HG03280 (cell line): ENCODE measurements at regions not wholly inside any gene's neighbourhood (a gene's known extent, or its start where the extent isn't known, plus 50 kb on each side); places are given as distances from the start of the nearest gene placed in this dataset.

Experiments
- ATAC-seq: cut with Tn5 transposase; IDR thresholded peaks from one replicate; pipeline ENCODE4 v1.9.1; 2021; ENCODE audit warnings: mild to moderate bottlenecking, moderate library complexity; ENCODE audit not compliant: unreplicated experiment

DNA sequence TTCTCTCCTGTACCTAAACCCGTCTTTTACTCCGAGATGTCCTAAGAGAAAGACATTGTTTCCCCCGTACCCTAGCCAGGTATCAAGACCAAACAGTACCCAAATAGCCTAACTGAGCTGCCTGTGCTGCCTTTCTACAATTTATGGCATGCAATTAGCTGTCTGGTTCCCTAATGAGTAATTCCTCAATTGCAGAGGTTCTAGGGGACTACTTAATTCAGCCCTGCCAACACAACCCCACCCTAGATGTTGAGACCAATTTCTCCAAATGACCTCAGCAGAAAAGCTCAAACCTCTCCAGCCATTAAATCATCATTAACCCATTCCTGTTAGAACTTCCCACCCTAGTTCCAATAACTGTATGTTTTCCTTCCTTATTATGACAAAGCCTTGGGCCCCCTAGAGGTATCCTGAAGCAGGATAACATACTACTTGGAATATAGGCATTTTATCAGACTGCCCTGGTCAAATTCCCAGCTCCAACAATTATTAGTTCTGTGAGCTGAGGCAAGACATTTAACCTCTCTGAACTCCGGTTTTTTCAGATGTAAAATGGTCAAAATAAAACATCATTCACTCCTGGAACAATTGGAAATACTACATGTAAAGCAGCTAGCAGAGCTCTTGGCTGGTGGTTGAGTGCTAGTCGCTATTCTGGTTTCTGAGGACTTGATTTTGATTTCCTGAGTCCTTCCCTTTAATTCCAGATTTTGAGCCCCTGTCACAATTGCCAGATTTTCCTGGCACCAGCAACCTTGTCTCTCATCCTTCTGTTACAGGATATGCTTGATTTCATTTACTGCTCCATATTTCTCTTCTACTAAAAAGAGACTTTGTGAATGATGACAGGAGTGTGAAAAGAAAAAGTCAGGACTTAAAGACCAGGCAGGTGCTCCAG lies 244.6 kb upstream of the TENM3 start:
- ATAC-seq: no peak

- ATAC-seq: no peak
Measured at GRCh38 chr4:182000077-182000476, 243.1 kb upstream of the TENM3 start.

- no peak for ATAC-seq
Measured at GRCh38 chr4:182010876-182011275, 232.3 kb upstream of the TENM3 start.

DNA sequence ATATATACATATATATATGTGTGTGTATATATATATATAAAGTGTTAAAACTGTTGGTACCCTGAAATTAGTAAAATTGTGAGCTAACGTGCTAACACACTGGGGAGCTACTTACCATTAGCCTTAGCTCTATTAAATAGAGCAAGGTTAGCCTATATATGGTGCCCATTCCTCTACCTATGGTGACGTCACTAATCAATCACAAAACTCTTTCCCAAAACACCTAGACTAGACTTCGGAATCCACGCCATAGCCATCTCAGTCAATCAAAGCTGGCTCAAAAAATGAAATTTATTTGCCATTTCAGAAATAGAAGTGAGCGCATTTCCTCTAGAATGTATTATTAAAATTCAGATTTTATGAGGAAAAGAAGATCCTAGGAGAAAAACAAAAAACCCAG lies 229.0 kb upstream of the TENM3 start:
- no peak for ATAC-seq

- no peak for ATAC-seq
Measured at GRCh38 chr4:182015014-182015413, 228.2 kb upstream of the TENM3 start.

- ATAC-seq: no peak
Measured at GRCh38 chr4:182015893-182016292, 227.3 kb upstream of the TENM3 start.

GRCh38 chr4:182017038-182017437 lies 226.2 kb upstream of the TENM3 start:
- no peak for ATAC-seq

DNA sequence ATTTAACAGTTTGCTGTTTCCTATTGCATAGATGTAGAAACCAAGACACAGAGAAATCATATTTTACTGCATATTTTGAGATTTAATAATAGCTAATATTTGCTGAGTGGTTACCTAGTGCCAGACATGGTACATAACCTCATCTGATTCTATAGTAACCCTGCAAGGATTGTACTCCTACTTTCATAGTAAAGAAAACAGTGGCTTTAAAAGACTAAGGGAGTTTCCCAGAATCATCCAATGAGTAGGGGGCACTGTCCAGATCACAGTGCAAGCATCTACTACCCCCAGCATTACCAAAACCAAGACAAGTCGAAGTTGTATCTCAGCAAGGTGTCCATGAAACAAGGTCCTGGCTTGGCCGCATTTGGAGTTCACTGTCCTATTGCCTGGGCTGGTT lies 224.5 kb upstream of the TENM3 start:
- ATAC-seq: no peak

GRCh38 chr4:182019148-182019652 lies 224.0 kb upstream of the TENM3 start:
- peak; percentile 77 for ATAC-seq

DNA sequence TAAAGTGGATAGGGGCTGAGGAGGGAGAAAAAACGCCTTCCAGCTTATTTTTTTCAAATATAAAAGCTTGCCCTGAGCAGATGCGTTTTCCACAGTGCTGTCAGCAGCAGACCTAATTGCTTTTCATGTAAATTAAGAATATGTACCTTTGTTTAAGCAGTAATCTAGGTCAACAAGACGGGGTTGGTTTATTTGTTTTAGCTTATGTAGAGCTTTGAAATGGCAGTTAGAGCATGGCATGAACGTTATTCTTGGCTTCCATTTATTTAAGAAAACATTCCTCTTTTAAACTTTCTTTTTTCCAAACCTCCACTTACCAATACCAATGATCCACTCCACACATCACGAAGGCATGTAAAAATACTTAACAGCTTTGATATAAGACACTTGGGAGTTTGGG lies 220.3 kb upstream of the TENM3 start:
- ATAC-seq: no peak

DNA sequence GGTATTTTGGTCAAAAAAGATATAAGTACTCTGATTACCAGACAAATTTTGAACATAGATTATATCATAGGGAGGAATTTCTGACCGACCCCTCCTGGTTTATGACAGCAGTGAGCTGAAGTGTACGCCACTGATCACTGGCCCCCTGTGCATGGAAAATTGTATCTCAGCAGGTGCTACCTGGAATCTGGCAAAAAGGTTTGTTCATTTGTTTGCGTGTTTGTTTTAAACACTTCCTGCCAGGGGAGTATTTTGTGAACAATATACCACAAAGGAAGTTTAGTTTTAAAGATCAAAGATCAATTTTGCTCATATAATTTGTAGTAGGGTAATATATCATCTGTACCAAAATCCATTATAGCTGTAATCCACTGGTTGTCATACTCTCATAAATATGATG lies 219.7 kb upstream of the TENM3 start:
- no peak for ATAC-seq

DNA sequence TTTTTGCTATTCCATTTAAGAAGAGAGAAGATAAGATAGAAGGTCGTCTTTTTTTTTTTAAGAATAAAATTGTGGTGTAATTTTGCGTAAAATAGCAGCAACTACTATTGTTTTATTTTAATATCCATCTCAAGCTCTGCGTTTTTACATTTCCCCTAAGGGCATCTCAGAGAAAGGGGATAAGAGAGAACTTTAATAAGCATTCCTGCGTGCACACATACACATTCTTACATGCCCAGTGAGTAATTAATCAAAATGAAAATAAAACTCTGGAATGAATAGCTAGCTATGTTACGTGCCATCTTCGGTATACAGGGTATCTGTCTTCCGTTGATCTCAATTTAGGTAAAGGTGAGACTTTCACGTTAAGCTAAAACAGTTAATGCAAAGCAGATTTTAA lies 200.3 kb upstream of the TENM3 start:
- no peak for ATAC-seq

DNA sequence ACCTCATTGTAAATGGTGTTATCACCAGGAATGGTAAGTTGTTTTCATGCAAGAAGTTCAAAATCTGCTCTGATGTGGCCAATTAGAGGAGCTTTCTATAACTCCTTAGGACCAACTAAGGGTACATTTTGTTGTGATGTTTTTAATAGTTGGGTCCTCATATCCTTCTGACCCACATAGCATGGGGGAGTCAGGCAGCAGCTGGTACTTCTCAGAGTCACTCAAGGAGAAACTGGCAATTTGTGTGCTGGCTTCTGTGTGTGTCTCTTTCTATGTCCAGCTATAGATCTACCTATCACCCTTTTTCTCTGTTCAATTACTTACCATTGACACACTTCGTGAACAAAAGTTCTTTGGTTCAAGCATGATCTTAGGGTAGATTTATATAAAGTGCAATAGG lies 194.3 kb upstream of the TENM3 start:
- ATAC-seq: no peak

GRCh38 chr4:182056866-182057265 lies 186.3 kb upstream of the TENM3 start:
- ATAC-seq: no peak

DNA sequence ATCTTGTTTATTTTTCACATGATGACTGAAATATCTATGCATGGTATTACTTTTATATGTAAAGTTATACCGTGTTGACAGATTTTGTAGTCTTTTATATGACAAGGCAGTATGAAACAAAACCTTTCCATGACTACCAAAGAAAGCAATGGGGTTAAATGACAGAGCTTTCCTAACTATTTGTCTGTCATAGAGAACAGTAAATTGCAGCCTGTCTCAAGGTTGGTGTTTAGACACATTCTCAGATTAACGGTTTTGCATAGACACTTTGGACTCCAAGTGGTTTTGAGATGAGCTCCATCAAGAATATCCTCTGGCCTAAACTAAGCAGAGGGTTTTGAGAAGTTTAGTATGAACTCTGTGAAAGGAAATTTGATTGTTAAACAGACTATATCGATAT lies 180.7 kb upstream of the TENM3 start:
- ATAC-seq: no peak

DNA sequence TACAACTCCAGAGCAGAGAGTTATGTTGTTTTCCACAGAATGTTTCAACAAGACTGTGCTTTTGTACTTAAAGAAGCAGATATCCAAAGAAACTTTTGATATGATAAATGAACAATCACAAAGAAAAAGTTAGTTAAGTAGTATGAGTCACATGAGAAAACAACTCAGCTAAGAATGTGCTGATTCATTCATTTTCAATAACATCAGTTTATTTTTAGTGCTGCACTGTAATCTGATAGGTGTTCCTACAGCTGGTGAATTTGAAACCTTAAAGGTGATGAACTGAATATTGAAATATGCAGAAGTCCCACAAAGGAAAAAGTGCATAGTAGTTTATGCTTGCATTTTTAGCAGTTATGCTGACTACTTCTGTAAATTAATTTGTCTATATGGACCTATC lies 180.3 kb upstream of the TENM3 start:
- ATAC-seq: no peak

GRCh38 chr4:182063651-182064050 lies 179.6 kb upstream of the TENM3 start:
- no peak for ATAC-seq

- no peak for ATAC-seq
Measured at GRCh38 chr4:182065255-182065654, 177.9 kb upstream of the TENM3 start.

DNA sequence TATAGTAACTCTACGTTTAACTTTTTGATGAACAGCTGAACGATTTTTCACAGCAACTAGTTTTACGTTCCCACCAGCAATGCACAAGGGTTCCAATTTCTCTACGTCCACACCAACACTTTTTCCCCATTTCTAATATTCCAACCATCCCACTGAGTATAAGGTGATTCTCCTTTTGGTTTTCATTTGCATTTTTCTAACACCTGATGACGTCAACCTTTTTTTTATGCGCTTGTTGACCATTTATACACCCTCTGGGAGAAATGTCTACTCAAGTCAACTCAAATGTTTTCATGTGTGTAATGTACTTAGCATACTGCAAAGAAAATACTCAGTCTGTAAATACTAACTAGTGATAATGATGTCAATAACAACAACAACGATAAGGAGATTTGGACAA lies 177.2 kb upstream of the TENM3 start:
- no peak for ATAC-seq

- no peak for ATAC-seq
Measured at GRCh38 chr4:182067828-182068227, 175.4 kb upstream of the TENM3 start.

GRCh38 chr4:182068920-182069319 lies 174.3 kb upstream of the TENM3 start:
- no peak for ATAC-seq

- no peak for ATAC-seq
Measured at GRCh38 chr4:182073278-182073677, 169.9 kb upstream of the TENM3 start.

DNA sequence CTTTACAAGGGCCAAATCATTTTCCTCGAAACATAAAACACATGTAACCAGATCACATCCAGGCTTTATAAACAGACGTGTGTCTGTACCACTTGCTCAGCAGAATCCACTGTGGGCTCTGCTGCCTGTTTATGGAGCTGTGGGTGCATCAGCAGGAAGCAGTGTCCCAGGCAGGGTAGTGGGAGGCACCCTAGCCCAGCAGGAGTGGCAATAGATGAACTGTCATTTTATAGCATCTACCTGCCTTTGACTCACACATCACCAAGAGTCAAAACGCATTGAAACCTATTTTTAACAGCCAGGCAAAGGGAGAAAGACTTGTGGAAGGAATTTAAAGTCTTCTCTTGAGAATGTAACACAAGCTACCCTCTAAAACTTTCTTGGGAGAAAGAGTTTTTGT lies 169.1 kb upstream of the TENM3 start:
- ATAC-seq: no peak
